Esophagus (tissue), 2 donors: ENCODE measurements at regions not wholly inside any gene's neighbourhood (a gene's known extent, or its start where the extent isn't known, plus 50 kb on each side); places are given as distances from the start of the nearest gene placed in this dataset.

ENCODE experiments used
- H3K27ac ChIP-seq, 2 donors: one replicate each; pipeline ENCODE4 v1.5.1; 2013; ENCODE audit warnings: low read depth in 2 of 2, mild to moderate bottlenecking in 2 of 2, inconsistent platforms in 1 of 2, low read length in 1 of 2, moderate library complexity in 1 of 2
- H3K27me3 ChIP-seq, 2 donors: one replicate each; pipeline ENCODE4 v1.6.1; 2013; ENCODE audit warnings: low read length in 2 of 2, control low read depth in 1 of 2, mild to moderate bottlenecking in 1 of 2; ENCODE audit not compliant: insufficient read depth in 2 of 2, control insufficient read depth in 1 of 2
- H3K36me3 ChIP-seq, 2 donors: one replicate each; pipeline ENCODE4 v1.6.1; 2013; ENCODE audit warnings: low read length in 1 of 2; ENCODE audit not compliant: control insufficient read depth in 2 of 2, insufficient read depth in 2 of 2
- H3K4me1 ChIP-seq, 2 donors: one replicate each; pipeline ENCODE4 v1.6.1; 2013; ENCODE audit warnings: low read length in 1 of 2; ENCODE audit not compliant: control insufficient read depth in 2 of 2, insufficient read depth in 2 of 2
- H3K4me3 ChIP-seq, 2 donors: one replicate each; pipeline ENCODE4 v1.5.1; 2013; ENCODE audit warnings: low read length in 2 of 2, mild to moderate bottlenecking in 2 of 2, low read depth in 1 of 2, moderate library complexity in 1 of 2
- H3K9me3 ChIP-seq, 2 donors: one replicate each; pipeline ENCODE4 v1.6.1; 2013; ENCODE audit warnings: mild to moderate bottlenecking in 2 of 2, low read depth in 1 of 2, low read length in 1 of 2, moderate library complexity in 1 of 2; ENCODE audit not compliant: control insufficient read depth in 2 of 2, insufficient read depth in 1 of 2
- WGBS, 2 donors: extraction: QIAGEN DNeasy Blood & Tissue Kit; methylation state at CpG; one replicate each; pipeline ENCODE4 v1.1.7; 2013; 5-methylcytosine and 5-hydroxymethylcytosine counted together
- donor health status: healthy with polysubstance abuse.
- donor health status: Bipolar disorder and iron deficiency.

DNA sequence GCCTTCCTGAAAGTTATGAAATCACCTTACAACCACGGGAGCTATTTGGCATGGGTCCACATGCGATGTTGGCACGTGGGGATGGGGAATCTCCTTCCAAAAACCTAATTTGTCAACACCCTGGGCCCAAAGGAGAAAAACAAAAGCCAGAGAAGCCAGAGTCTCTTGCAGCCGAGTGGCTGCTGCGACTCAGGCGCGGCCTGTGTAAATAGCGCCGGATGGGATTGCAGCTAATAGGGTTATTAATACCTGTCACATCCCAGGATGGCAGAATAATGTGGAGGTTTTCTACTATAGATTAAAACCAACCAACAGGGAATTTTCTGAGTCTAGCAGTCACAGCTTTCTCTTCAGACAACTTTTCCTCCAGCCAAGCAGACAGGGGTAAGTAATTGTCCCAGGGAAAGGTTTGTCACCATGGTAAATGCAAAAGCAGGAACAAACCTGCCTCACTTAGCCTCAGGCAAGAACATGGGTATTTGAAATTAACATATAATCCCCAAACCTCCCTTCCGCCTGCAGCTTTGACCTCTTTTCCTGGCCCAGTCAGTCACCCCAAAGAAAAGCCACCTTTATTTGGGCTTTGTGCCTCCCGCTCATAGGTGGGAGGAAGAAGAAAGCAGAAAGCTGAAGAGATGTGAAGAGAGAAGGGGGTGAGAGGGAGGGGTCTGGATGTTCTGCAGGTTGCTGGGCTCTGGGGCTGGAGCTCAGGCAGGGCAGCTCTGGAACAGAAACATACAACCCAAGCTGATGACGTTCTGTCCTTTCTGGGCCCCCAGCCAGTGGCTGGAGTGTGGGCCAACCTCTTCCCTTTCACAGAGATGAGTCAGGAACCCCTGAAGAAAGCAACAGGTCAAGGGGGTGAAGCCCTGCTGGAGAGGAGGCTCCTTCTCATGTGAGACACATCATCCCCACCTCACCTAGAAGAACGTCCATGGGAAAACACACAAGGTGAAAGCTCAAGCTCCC, 376.5 kb downstream of the NXPE2 start:
- Histone ChIP-seq H3K4me3 (no peak overlapping the region), H3K27ac (no peak overlapping the region), H3K9me3 (peaks cover 2 to 6% of the 10 kb centered on the region in 2 donors), H3K27me3 (no peaks in the 10 kb centered on the region), H3K4me1 (no peaks in the 10 kb centered on the region), H3K36me3 (no peaks in the 10 kb centered on the region)
- 49 to 50% methylated on average over 13 of the region's 13 CpGs for WGBS, 2 donors

DNA sequence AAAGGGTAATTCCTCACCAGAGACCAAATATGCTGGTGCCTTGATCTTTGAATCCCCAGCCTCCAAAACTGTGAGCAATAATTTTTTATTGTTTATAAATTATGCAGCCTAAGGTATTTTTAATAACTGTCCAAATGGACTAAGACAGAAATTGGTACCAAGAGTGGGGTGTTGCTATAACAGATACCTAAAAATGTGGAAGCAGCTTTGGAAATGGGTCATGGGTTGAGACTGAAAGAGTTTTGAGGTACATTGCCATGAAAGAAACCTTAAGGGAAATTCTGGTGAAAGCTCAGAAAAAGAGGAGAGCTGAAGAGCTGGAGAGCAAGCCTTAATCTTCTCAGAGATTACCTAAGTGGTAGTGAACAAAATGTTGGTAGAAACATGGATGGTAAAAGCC, 378.2 kb downstream of the NXPE2 start:
- Histone ChIP-seq H3K4me1 (peaks cover 0 to 3% of the 10 kb centered on the region in 2 donors), H3K9me3 (peaks cover 2 to 6% of the 10 kb centered on the region in 2 donors), H3K36me3 (no peaks in the 10 kb centered on the region), H3K27me3 (no peaks in the 10 kb centered on the region), H3K27ac (no peak overlapping the region), H3K4me3 (no peak overlapping the region)

DNA sequence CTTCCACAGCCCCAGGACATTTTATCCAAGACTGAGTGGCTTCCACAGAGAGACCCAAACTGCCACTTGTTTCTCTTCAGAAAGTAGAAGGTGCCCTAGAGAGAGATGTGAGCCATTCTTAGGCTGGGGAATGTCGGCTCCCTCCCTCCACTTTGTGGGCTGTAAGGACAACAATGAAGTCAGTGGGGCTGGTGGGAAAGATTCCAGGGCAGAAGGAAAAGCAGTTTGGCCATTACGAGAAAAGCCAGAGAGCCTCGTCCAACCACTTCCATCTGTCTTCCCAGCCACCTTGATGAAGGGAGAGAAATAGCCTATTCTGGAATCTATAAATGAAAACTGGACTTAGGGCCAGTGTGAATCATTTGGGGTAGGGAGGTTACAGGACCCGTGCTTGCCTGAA, 382.5 kb downstream of the NXPE2 start:
- Histone ChIP-seq H3K27ac (no peak overlapping the region), H3K9me3 (peaks cover 2 to 6% of the 10 kb centered on the region in 2 donors), H3K27me3 (no peaks in the 10 kb centered on the region), H3K4me1 (peaks cover 0 to 3% of the 10 kb centered on the region in 2 donors), H3K36me3 (no peaks in the 10 kb centered on the region), H3K4me3 (no peak overlapping the region)
- 45 to 48% methylated on average over 4 of the region's 4 CpGs for WGBS, 2 donors

DNA sequence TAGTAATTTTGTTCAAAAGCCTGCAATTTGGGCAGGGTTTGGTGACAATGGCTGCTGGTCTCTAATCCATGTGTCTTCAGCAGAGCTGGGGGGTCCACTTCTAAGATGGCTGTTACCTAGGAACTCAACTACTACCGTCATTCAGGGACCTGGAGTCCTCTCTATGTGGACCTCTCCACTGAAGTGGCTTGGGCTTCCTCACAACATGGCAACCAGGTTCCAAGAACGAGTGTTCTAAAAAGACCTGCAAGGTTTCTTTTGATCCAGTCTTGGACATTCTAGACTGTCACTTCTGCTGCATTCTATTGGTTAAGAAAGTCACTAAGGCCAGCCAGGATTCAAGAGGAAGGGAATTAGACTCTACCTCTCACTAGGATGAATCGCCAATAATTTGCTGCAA, 387.0 kb downstream of the NXPE2 start:
- WGBS, 2 donors = 86 to 91% methylated on average over 3 of the region's 3 CpGs

DNA sequence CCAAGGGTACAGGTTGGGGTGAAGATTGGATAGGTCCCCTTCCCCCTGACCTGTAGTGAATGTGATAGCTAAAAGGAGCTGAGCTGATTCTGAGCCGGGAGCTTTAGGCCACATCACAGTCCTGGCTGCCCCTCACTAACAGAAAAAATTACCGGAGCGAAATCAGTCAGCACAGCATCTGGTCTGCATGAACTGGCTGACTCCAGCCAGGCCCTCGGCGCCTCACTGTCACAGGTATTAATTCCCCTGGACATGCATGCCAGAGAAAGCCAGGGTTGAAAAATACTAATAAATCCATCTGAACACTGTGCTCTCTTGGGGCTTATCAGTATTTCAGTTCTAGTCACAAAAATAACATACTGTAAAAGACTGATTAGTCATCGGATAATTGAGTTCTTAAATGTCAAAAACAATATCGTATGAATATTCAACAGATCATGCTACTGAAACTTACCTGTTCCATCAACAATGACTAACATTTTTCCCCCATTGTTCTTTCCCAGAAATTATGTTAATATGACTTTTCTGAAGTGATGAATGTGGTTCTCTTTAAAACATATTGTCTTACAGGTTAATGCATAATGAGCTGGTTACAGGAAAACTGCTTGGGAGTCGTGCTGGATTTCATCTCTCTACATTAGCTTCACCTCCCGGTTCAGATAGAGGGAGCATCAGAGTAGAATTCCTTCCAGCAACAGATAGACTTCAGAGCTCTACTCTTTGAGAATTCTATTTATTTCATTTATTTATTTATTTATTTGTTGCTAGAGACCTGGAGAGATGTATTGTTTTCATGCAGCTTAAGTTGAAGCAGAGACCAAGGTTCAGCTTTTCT, 387.7 kb downstream of the NXPE2 start:
- Histone ChIP-seq H3K36me3 (no peaks in the 10 kb centered on the region), H3K27me3 (no peaks in the 10 kb centered on the region), H3K27ac (no peak overlapping the region), H3K4me1 (no peaks in the 10 kb centered on the region), H3K9me3 (no peaks in the 10 kb centered on the region), H3K4me3 (no peak overlapping the region)
- WGBS, 2 donors = 88 to 89% methylated on average over 9 of the region's 9 CpGs

More for the DNA sequence above, 387.0 kb downstream of the NXPE2 start:
- no peaks in the 10 kb centered on the region for H3K4me1 ChIP-seq
- no peak overlapping the region for H3K27ac ChIP-seq
- H3K27me3 ChIP-seq = no peaks in the 10 kb centered on the region
- H3K9me3 ChIP-seq = no peaks in the 10 kb centered on the region
- H3K4me3 ChIP-seq = no peak overlapping the region
- no peaks in the 10 kb centered on the region for H3K36me3 ChIP-seq

DNA sequence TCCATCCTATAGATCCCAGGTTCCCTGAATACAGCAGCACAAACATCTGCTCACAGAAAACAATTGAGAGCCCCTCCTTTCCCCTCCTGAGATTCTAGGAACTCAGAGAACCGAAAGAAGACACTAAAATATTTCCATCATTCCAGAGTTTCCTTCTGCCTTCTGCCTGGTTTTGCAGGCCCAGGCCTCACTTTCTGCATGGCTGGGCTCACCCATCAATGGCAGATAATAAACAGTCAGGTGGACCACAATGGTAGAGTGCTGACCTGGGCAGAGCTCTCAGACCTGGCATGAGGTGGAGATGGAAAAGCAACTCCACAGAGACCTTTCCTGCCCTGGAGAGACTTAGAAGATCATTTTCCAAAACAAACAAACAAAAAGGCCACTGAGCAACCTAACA, 389.1 kb downstream of the NXPE2 start:
- Histone ChIP-seq H3K4me3 (no peak overlapping the region), H3K27me3 (no peaks in the 10 kb centered on the region), H3K9me3 (no peaks in the 10 kb centered on the region), H3K36me3 (no peaks in the 10 kb centered on the region), H3K4me1 (no peaks in the 10 kb centered on the region), H3K27ac (no peak overlapping the region)
- WGBS, 2 donors = 40 to 54% methylated on average over 1 of the region's 1 CpG

DNA sequence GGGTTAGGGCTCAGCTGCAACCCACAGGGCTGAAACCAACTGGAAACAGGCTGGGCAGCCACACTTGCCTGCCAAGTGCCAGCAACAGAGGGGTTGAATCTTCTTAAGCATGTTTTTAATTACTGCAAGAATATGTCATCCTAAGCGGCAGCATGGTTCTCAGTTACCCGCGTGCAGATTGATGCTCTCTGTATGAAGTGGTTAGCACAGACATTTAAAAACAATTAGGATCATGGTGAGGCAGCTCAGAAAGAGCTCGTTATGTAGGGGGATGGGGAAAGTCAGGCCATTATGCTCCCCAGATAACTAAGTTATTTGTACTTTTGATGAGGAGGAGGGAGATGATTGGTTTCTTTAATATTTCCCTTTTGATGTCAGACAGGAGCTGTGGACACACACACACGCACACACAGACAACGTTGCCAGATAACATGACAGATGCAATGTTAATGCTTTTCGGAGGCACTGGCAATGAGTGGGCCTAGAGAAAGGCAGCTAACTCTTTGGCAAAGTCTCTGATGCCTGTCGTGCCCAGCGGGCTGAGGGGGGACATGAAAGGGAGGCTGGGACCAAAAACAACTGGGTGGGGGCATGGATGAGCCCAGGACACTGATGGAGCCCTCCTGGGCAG, 389.7 kb downstream of the NXPE2 start:
- WGBS, 2 donors = 68 to 75% methylated on average over 9 of the region's 9 CpGs
- H3K27ac ChIP-seq = no peak overlapping the region
- no peaks in the 10 kb centered on the region for H3K36me3 ChIP-seq
- H3K4me3 ChIP-seq = no peak overlapping the region
- no peaks in the 10 kb centered on the region for H3K9me3 ChIP-seq
- H3K27me3 ChIP-seq = no peaks in the 10 kb centered on the region
- H3K4me1 ChIP-seq = no peaks in the 10 kb centered on the region

DNA sequence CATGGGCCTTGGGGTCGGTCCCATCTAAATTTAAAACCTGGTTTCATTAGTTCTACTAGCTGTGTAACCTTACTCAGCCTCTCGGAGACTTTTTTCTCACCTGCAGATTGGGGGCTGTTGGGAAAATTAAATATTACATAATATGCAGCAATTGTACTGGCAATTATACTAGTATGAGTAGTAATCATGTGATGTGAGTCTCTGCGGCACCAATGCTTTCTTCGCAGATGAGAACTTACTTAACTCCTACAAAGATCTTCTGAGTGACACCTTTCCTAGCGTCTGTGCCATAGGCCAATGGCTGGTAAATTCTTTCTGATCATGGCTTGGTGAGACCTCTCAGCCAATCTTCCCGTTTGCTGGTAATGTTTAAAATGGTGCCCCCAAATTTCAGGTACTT, 391.3 kb downstream of the NXPE2 start:
- Histone ChIP-seq H3K9me3 (no peaks in the 10 kb centered on the region), H3K4me3 (no peak overlapping the region), H3K36me3 (no peaks in the 10 kb centered on the region), H3K4me1 (no peaks in the 10 kb centered on the region), H3K27ac (no peak overlapping the region), H3K27me3 (no peaks in the 10 kb centered on the region)
- WGBS, 2 donors = 93 to 95% methylated on average over 6 of the region's 6 CpGs

DNA sequence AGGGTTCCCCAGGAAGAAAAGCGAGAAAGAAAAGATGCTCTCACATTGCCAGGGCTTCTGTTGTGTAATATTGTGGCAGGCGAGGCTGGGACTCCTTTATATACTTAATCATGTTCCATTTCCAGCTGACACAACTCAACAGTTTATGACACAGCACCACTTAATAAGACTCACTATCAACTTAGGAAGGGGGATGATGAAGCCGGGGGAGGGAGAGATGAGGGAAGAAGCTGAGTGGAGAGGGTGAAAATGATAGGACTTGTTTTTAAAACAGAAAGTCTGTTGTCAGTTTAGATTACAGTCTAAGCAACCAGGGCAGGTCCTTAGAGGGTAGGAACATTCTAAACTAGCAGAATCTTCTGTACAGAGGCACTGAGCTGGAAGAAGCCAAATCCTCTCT, 397.0 kb downstream of the NXPE2 start:
- no peaks in the 10 kb centered on the region for H3K36me3 ChIP-seq
- H3K27me3 ChIP-seq = no peaks in the 10 kb centered on the region
- no peak overlapping the region for H3K4me3 ChIP-seq
- H3K4me1 ChIP-seq = no peaks in the 10 kb centered on the region
- H3K9me3 ChIP-seq = peaks cover 0 to 2% of the 10 kb centered on the region in 2 donors
- no peak overlapping the region for H3K27ac ChIP-seq
- 58 to 70% methylated on average over 3 of the region's 3 CpGs for WGBS, 2 donors
